Jurkat, Clone E6-1 (cell line): ENCODE measurements at regions not wholly inside any gene's neighbourhood (a gene's known extent, or its start where the extent isn't known, plus 50 kb on each side); places are given as distances from the start of the nearest gene placed in this dataset.

Source experiments
- DNase-seq: peaks from one replicate; pipeline ENCODE4 v3.0.0-alpha.2; 2011; ENCODE audit warnings: low read depth, low spot score
- H3K4me3 ChIP-seq: 2 replicates; pipeline ENCODE4 v1.5.1; 2011; ENCODE audit warnings: mild to moderate bottlenecking, low read length, control low read depth, moderate library complexity

DNA sequence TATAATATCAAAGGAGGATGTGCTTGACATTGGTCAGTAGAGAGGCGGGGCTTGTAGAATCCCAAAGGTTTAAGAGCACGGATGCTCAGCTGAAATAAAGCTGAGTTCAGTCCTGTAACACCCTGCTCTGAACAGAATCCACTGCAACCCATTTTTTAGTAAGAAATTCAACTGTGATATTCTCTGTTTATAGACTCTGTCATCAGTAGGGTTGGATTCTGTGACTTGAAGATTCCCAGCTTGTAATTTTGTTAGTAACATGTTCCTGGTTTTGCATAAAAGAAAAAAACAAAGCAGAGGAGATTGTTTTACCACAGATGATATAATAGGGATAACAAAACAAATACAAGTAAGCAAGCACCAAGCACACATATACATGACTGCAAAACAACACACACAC is 324.6 kb upstream of the NR2F2 start:
- H3K4me3 ChIP-seq, result no peak overlapping the region
- no peak for DNase-seq

- no peak for DNase-seq
- H3K4me3 ChIP-seq, result no peak overlapping the region
Observed at GRCh38 chr15:96011136-96011535, 319.4 kb upstream of the NR2F2 start.

- DNase-seq, result no peak
- H3K4me3 ChIP-seq, result no peak overlapping the region
Observed at GRCh38 chr15:96014939-96015338, 315.6 kb upstream of the NR2F2 start.

DNA sequence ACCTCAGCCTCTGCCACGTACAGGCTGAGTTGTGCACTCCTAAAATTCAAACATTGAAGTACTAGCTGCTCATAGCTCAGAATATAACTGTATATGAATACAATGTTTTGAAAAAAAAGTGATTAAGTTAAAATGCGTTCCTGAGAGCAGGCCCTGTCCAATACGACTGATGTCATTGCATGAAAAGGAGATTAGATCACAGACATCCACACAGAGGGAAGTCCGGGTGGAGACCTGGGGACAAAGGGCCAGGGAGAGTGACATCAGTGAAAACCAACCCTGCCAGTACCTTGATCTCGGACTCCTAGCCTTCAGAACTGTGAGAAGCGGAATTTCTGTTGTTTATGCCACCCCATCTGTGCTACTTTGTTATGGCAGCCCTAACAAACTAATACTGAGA is 311.4 kb upstream of the NR2F2 start:
- no peak overlapping the region for H3K4me3 ChIP-seq
- DNase-seq, result no peak

DNA sequence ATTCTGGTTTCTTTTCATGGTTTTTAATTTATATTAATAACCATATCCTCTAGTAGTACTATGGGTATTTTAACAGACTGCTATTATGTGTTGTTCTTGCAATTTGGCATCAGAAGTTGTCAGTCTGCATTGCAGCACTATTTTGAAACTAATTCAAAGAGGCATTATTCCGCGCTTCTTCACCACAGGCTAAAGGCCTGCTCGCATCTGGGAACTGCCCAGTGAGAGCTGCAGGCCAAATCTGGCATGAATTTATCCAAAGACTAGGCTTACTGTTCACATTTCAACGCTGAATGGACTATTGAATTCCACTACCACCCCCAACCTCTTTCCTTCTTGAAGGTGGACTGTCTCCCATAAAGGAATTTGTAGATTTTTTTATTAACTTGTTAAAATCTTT is 310.4 kb upstream of the NR2F2 start:
- no peak overlapping the region for H3K4me3 ChIP-seq
- no peak for DNase-seq

- DNase-seq, result no peak
- H3K4me3 ChIP-seq, result no peak overlapping the region
Observed at GRCh38 chr15:96020797-96021196, 309.7 kb upstream of the NR2F2 start.

GRCh38 chr15:96023081-96023480 is 307.4 kb upstream of the NR2F2 start:
- no peak overlapping the region for H3K4me3 ChIP-seq
- DNase-seq, result no peak

DNA sequence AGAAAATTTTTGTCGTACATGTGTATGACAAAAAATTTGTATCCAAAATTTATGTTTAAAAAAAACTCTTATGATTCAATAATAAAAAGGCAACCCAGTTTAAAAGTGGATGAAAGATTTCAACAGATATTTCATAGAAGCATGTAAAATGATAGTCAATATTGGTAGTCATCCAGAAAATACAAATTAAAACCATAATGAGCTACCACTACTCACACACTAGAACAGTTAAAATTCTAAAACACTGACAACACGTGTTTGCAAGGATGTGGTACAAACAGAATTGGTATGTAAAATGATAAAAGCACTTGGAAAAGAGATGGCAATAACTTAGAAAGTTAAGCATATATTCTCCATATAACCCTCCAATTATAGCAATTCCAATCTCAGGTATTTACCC is 303.0 kb upstream of the NR2F2 start:
- DNase-seq, result no peak
- no peak overlapping the region for H3K4me3 ChIP-seq

DNA sequence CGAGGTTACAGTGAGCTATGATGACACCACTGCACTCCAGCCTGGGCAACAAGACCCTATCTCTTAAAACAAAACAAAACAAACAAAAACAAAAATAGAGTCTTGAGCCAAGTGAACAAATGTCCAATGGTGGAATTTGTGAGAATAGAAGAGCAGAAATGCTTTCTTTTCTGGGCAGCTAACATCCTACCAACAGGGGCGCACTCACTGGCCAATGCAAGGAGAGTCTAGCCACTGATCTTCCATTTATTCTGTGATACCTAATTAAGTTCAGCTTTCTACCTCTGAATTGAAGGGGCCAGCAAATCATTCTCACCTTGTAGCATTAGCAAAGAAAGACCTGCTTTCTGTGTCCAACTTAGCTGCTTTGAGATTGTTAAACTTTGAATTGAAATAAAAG is 301.9 kb upstream of the NR2F2 start:
- DNase-seq, result no peak

GRCh38 chr15:96029172-96029571 is 301.3 kb upstream of the NR2F2 start:
- H3K4me3 ChIP-seq, result no peak overlapping the region
- no peak for DNase-seq

More for the DNA sequence above, 301.9 kb upstream of the NR2F2 start:
- H3K4me3 ChIP-seq, result no peak overlapping the region

- no peak for DNase-seq
- no peak overlapping the region for H3K4me3 ChIP-seq
Observed at GRCh38 chr15:96031426-96032110, 298.9 kb upstream of the NR2F2 start.

DNA sequence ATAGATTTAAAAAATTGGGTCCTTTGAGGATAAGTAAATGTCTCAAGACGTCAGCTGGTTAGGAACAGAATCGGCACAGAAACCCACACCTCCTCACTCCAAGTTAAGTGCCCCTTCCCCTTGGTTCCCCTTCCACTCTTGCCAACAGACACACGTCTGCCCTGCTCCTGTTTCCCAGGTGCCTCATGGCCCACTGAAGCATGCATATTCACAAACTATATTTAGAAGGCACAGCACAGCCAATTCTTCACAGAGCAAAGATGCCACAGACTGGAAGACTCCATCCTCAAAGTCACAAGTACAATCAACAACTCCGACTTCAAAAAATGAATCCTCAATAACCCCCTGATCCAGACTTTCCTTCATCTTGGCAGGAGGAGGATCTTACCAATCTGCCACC is 295.4 kb upstream of the NR2F2 start:
- no peak overlapping the region for H3K4me3 ChIP-seq
- DNase-seq, result no peak

DNA sequence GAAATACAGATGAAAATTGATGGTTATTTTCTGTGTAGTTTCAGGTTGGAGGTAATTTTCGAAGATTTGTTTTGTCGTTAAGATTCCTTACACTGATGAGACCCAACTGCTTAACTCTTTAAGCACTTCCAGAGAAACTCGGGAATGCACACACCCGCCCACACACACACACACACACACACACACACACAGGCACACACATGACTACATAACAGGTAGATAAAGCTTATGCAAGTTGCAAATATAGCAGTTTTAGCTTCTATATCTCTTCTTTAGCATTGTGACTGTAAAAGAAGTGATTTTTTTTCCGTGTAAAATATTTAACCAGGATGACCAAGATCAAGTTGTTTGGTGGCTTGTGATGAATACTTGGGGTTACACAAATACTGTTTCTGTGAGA is 294.9 kb upstream of the NR2F2 start:
- no peak for DNase-seq
- no peak overlapping the region for H3K4me3 ChIP-seq

- H3K4me3 ChIP-seq, result no peak overlapping the region
- DNase-seq, result peak; percentile 84
Observed at GRCh38 chr15:96037584-96037983, 292.9 kb upstream of the NR2F2 start.

- no peak overlapping the region for H3K4me3 ChIP-seq
- DNase-seq, result no peak
Observed at GRCh38 chr15:96038131-96038530, 292.4 kb upstream of the NR2F2 start.

GRCh38 chr15:96038650-96039049 is 291.9 kb upstream of the NR2F2 start:
- no peak overlapping the region for H3K4me3 ChIP-seq
- no peak for DNase-seq

GRCh38 chr15:96041982-96042733 is 288.3 kb upstream of the NR2F2 start:
- no peak overlapping the region for H3K4me3 ChIP-seq
- no peak for DNase-seq

DNA sequence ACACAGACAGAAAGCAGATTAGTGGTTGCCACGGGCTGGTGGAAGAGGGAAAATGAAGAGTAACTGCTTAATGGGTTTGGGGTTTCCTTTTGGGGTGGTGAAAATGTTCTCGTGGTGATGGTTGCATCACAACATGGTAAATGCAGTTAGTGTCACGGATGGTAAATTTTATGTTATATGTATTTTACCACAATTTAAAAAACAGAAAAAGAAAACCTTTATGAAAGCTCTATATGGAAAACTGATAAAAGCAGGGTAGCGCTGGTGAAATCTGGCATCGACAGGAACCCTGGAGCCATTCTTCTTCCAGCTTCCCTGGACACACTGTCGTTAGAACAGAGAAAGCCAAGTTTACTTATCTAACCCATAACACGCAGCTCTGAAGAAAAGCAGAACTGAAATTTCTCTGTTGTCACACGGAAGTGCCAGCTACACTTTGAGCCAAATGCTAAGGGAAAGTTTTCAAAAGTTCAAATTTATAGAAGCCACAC is 287.7 kb upstream of the NR2F2 start:
- H3K4me3 ChIP-seq, result no peak overlapping the region
- no peak for DNase-seq

DNA sequence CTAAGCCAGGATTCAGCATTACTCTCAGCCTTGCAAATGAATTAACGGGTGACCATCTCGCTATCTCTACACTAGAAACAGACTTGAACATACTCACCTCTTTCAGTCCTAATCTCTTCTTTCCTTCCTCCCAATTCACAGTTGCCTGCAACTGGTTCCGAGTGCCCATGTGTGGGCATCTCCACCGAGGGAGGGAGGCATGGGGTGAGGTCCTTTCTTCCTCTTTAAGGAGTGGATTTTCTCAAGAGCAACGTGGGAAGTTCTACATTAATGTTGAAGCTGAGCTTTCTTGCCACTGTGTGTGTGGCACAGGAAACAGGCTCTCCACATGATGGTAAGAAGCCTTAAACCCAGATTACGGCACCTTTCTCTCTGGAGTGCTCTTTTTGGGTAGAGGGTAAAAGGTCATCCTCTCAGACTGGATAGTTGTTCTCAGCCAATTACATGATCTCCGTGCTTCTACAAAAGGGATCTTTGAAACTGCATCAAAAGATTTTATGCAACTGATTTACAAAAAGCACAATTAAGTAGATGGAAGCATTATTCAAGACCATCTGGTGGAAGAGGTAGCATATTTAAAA is 286.8 kb upstream of the NR2F2 start:
- no peak for DNase-seq
- no peak overlapping the region for H3K4me3 ChIP-seq

DNA sequence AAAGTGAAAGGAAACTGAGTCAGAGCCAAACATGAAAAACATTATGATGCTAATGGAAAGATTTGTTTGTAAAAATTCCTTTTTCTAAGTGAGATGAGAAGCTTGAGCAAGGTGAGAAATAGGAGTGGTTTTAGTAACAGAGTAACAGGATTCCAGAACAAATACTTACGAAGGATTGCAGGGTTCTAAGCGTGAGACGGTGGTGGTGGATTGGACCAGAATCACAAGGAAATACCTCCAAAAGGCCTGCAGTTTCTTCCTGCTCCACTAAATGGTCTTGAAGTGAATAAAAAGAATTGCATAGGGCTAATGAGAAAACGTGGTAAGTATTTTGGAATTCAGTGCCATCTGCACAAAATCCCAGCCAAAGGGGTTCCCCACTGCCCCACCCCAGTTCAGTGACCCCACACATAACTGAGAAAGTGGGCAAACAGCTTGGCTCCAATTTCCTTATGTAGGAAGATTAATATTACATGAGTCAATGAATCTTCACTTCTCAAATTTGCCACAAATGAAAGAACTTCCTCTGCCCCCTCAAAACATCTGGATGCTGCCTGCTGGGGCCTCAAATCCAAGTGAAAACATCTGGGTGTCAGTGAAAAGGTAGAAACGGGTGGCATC is 283.8 kb upstream of the NR2F2 start:
- H3K4me3 ChIP-seq, result no peak overlapping the region
- DNase-seq, result no peak
